ENCODE measurements at regions not wholly inside any gene's neighbourhood (a gene's known extent, or its start where the extent isn't known, plus 50 kb on each side); places are given as distances from the start of the nearest gene placed in this dataset.

- H3K9me3 Mint-ChIP-seq (ENCODE audit: low read depth): no peaks in the 10 kb centered on the region
- no peak for DNase-seq (ENCODE audit: low spot score)
- no peak for TF ChIP-seq CTCF (IDR thresholded peaks at IDR 0.05)
- H3K27me3 Mint-ChIP-seq (ENCODE audit: low read depth): peaks cover 45% of the 10 kb centered on the region
- no peaks in the 10 kb centered on the region for H3K36me3 Mint-ChIP-seq (ENCODE audit: low read depth)
- no peak overlapping the region for H3K4me3 Mint-ChIP-seq (ENCODE audit: unreplicated experiment)
- no peak overlapping the region for H3K27ac Mint-ChIP-seq (ENCODE audit: unreplicated experiment)
- H3K4me1 Mint-ChIP-seq (ENCODE audit: low read depth): no peaks in the 10 kb centered on the region
Observed at GRCh38 chr20:62564456-62565245, 77.7 kb upstream of the SLCO4A1 start.

- no peak for TF ChIP-seq CTCF (IDR thresholded peaks at IDR 0.05)
- Mint-ChIP-seq H3K4me1 (ENCODE audit: low read depth) (no peaks in the 10 kb centered on the region), H3K4me3 (ENCODE audit: unreplicated experiment) (no peak overlapping the region), H3K27me3 (ENCODE audit: low read depth) (peaks cover 46% of the 10 kb centered on the region), H3K9me3 (ENCODE audit: low read depth) (no peaks in the 10 kb centered on the region), H3K27ac (ENCODE audit: unreplicated experiment) (no peak overlapping the region), H3K36me3 (ENCODE audit: low read depth) (no peaks in the 10 kb centered on the region)
- no peak for DNase-seq (ENCODE audit: low spot score)
Observed at GRCh38 chr20:62566266-62566665, 76.0 kb upstream of the SLCO4A1 start.

- Mint-ChIP-seq H3K27me3 (ENCODE audit: low read depth) (peaks cover 42% of the 10 kb centered on the region), H3K36me3 (ENCODE audit: low read depth) (no peaks in the 10 kb centered on the region), H3K27ac (ENCODE audit: unreplicated experiment) (no peak overlapping the region), H3K4me3 (ENCODE audit: unreplicated experiment) (no peak overlapping the region), H3K4me1 (ENCODE audit: low read depth) (no peaks in the 10 kb centered on the region), H3K9me3 (ENCODE audit: low read depth) (no peaks in the 10 kb centered on the region)
- DNase-seq (ENCODE audit: low spot score): no peak
- no peak for TF ChIP-seq CTCF (IDR thresholded peaks at IDR 0.05)
Observed at GRCh38 chr20:62566771-62567170, 75.5 kb upstream of the SLCO4A1 start.

- no peak overlapping the region for H3K4me3 Mint-ChIP-seq (ENCODE audit: unreplicated experiment)
- peaks cover 41% of the 10 kb centered on the region for H3K27me3 Mint-ChIP-seq (ENCODE audit: low read depth)
- no peaks in the 10 kb centered on the region for H3K36me3 Mint-ChIP-seq (ENCODE audit: low read depth)
- no peaks in the 10 kb centered on the region for H3K9me3 Mint-ChIP-seq (ENCODE audit: low read depth)
- no peak for TF ChIP-seq CTCF (IDR thresholded peaks at IDR 0.05)
- H3K4me1 Mint-ChIP-seq (ENCODE audit: low read depth): no peaks in the 10 kb centered on the region
- H3K27ac Mint-ChIP-seq (ENCODE audit: unreplicated experiment): no peak overlapping the region
- DNase-seq (ENCODE audit: low spot score): no peak
Observed at GRCh38 chr20:62567246-62568044, 74.9 kb upstream of the SLCO4A1 start.

- no peak overlapping the region for H3K4me3 Mint-ChIP-seq (ENCODE audit: unreplicated experiment)
- H3K27me3 Mint-ChIP-seq (ENCODE audit: low read depth): peaks cover 45% of the 10 kb centered on the region
- DNase-seq (ENCODE audit: low spot score): no peak
- H3K9me3 Mint-ChIP-seq (ENCODE audit: low read depth): no peaks in the 10 kb centered on the region
- H3K36me3 Mint-ChIP-seq (ENCODE audit: low read depth): no peaks in the 10 kb centered on the region
- no peak for TF ChIP-seq CTCF (IDR thresholded peaks at IDR 0.05)
- no peak overlapping the region for H3K27ac Mint-ChIP-seq (ENCODE audit: unreplicated experiment)
- H3K4me1 Mint-ChIP-seq (ENCODE audit: low read depth): no peaks in the 10 kb centered on the region
Observed at GRCh38 chr20:62568045-62568389, 74.3 kb upstream of the SLCO4A1 start.
